NCI-H345 (cell line): ENCODE measurements at regions not wholly inside any gene's neighbourhood (a gene's known extent, or its start where the extent isn't known, plus 50 kb on each side); places are given as distances from the start of the nearest gene placed in this dataset.

ENCODE experiments used
- DNase-seq: peaks from one replicate; lab custom pipeline; 2025; lab: John Stamatoyannopoulos, UW

DNA sequence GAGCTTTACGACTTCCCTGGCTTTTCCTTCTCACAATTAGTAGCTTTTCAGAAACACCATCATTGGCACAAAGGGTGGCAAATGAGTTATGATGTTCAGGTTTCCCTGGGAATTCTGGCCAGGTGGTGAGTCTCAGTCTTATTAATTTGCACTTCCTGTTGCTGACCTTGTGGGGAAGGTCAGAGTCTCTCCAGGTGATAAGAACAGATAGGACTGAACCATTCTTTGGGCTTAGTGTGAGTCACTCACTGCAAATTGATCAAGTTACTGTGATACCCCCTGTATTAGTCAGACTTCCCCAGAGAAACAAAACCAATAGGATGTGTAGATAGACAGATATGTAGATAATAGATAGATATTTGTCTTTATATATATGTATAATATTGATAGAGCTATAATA is 53.8 kb upstream of the RANBP3L start:
- DNase-seq: no peak

DNA sequence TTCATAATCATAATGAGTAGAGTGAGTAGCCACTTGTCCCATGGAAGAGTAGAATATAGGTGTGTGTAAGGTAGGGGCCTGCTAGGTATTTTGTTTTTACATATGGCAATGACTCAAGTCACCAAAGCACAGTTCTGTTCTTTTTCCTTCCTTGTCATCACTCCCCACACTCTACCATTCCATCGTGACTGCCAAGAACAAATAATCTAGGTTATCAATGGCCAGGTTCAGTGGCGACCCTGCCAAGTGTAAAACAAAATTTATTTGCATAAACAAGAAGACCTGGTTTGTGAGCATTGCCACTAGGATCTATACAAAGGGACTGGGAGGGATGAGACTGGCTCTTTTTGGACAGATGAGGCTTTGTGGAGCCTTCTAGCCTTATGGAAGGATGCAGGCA is 55.2 kb upstream of the RANBP3L start:
- DNase-seq: no peak

DNA sequence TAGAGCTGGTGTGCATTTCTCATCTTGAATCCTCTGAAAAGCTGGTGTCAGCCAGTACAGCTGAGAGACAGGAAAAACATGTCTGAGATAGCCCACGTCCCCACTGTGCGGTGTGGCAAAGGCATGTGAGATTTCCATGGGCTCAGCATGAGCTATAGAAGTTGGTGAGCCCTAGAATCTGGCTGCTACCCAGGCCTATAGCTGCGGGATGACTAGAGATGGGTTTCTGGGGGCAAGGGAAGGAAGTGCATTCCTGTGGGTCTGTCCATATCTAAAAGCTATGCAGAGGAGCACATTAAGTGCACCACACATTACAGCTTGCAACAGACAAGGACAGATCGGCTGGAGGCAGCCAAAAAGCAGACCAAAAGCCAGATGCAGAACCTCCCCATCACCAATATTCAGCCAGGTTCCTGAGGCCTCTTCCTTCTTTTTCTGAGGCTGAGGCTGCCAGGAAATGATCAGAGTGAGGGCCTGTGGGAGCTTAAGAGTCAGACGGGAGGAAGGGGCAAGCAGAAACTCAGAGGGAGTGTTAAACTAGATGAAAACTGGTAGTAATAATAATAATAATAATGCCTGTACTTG is 55.8 kb upstream of the RANBP3L start:
- no peak for DNase-seq

DNA sequence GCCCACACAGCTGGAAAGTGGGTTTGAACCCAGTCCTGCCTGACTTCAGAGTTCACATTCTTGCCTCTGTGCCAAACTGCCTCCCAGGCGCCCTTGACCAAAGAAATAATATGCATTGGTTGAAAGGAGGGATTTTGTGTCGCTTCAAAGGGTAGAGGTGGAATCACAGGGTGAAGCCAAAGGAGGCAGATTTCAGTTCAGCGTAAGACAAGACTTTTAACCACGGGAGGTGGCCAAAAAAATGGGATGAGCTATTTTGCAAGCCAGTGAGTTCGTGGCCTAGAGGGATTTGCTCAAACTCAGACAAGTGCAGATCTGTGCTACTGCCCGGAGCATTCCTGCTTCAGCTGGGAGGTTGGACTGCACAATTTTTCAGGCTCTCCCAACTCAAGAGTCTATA is 57.6 kb upstream of the RANBP3L start:
- DNase-seq: no peak

DNA sequence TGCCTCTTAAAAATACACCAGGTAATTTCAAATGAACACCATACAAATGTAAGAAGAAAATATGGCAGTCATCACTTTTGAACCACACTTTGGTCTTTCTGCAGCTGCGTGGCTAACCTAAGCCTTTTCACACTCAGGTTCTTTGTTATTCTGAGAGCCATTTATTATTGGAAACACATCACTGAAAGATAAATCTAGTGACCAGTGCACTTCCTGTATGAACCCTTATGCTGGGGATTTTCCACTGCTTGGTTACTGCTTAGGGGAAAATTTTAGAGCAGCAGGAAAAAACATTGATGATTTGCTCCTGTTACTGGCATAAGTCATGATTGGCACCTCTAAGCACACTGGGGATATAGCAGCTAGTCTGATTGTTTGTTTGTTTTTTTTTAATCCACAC is 58.6 kb upstream of the RANBP3L start:
- DNase-seq: no peak

DNA sequence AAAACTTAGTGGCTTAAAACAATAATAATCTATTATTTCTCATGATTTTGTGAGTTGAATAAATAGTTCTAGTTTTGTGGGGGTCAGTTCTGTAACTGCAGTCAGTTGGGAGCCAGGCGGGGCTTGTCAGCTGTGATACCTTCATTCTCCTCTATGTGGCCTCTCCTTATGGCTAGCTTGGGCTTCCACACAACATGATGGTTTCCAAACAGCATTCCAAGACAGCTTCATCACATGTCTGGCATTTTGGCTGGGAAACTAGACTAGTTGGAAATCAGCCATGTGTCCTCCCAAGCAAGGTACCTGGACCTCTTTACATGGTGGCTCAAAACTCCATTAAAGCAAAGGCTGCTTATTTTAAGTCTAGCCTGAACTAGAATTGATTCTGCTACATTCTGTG is 61.4 kb upstream of the RANBP3L start:
- DNase-seq: no peak

DNA sequence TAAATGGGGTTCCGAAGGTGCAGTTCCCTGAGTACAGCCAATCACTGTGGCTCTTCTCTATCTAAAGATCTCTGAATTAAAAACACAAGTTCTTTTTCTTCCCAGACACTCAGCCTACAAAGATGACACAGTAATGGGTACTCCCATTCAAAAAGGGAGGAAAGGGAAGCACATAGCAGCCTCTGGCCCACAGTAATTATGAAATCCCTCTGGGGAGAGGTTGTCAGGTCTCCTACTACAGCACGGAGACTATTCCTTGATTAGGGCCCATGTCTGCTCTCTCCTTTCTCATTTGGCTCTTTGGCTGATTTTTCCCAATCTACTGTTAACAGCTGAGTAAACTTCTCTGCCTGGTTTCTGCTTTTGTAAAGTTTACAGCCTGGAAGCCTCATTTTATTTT is 62.0 kb upstream of the RANBP3L start:
- DNase-seq: no peak

DNA sequence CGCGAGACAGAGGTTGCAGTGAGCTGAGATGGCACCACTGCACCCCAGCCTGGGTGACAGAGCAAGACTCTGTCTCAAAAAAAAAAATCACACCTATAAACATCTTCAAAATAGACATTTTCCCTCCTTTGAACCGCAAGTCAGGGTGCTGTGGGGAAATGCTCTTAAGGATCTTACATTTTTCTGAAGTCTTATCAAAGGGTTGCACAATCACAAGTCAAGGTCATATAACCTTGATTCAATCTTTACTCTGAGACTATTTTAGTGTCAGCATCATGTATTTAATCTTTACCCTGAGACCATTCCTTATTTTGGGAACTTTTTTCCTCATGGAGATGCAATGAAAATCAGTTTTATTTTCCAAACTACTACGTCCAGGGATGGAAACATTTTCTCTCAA is 62.8 kb upstream of the RANBP3L start:
- no peak for DNase-seq

DNA sequence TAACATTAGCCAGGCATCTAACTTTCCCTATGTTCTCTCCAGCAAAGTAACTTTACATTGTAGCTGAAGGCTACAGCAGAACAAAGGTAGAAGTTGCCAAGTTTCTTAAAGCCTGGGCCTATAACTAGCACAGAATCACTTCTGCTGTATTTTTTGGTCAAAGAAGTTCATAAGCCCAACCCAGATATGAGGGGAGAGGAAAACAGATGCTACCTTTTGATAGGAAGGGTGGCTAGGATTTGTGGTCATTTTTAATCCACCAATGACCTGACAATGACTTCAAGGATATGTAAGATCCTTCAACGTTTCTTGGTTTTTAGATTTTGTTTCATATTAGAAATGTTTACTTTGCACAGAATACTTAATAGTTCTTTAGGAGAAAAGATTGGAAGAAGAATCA is 64.2 kb upstream of the RANBP3L start:
- no peak for DNase-seq

DNA sequence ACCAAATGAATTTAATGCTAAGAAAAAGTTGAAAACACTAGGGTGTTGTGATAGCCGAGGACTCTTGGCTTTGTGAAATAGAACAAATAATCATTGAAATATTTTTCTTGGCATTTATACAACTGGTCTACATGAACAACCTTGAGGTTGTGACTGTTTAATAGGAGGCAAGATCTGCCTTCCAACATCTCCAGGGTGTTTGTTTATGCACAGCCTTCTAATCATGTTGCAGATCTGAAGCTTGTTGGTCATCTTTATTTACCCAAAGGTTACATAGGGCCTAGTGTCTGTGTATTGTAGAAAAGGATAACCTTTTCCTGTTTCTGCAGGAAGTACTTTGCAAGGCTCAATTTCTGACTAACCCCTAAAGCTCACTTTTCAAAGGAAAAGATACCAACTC is 65.2 kb upstream of the RANBP3L start:
- no peak for DNase-seq

DNA sequence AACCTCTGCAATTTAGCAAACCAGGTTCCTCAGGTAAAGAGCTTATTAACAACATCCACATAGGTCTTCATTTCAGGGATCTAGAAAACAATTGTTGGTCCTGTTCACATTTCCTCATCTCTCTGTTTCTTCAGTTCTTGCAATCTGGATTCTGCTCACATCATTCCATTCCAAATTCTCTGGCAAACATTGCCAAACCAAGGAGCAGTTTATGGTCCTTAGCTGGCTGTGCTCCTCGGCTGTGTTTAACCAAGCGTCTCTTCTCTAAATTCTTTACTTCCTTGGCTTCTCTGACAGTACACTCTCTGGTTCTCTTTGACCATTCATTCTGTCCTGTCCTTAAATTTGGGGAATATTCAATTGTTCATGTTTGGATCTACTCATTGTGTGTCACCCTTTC is 65.8 kb upstream of the RANBP3L start:
- no peak for DNase-seq

DNA sequence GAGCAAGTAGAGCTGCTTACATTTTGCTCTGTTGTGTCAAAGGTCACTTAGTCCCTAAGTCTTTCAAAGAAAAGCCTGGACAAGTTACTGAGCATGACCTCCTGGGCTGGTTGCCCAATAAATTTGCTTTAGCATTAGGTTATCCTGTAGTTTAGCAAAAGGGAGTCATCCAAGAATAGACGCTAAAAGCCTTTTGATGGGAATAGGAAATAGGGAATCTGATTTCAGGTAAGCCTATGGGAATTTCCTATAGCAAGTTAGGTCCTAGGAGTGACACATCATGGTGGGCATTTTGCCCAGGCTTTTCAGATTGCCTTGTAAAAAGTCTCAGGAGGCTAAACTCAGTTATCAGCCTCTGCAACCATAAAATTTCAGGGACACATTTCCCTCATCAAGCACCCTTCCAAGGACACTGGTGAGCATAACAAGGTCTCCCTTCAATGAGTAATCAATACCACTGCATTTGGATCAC is 67.6 kb upstream of the RANBP3L start:
- no peak for DNase-seq

DNA sequence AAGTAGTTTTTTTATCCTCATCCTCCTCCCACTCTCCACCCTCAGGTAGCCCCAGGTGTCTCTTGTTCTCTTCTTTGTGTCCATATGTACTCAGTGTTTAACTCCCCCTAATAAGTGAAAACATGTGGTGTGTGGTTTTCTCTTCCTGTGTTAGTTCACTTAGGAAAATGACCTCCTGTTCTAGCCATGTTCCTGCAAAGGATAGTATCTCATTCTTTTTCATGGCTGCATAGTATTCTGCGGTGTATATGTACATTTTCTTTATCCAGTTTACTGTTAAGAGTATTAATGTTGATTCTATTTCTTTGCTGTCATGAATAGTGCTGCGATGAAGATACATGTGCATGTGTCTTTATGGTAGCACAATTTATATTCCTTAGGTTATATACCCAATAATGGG is 68.4 kb upstream of the RANBP3L start:
- no peak for DNase-seq

DNA sequence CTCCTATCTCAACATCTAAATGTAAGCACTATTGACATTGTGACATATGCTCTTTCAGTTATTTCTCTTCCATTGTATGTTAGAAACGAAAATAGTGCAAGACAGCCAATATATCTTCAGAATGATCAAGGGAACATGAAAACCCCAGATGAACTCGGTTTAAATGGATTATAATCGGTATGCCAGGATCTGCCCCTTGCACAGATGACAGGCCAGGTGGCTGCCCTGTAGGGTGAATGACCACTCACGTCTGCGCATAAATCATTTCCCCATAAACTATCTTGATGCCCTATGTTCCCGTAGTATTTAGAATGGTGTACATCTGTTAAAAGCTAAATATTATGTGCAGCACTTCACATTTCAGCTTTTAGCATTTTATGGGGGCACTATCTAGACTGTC is 69.7 kb upstream of the RANBP3L start:
- DNase-seq: no peak

DNA sequence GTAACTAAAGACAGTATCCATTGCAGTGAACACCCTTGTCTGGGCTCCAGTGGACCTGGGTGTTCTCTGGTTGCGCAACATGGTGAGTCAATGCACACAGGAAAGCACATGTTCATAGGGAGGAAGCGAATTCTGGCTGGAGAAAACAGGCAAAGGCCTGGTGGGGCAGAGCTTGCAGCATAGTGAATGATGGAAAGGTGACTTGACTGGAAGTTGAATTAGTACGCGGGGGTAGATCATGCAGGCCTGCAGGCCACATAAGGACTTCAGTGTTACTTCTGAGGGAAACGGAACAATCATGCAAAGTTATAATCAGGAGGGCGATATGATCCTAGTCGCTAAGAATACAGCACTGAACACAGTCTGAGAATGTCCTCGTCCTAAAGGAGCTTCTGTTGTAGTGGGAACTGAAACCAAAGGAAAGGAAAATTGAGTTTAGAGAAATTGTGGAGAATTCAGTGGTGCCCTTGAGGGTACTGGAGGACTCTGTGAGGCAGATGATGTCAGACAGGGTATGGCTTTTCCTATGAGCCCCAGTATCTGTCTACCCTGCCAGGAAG is 71.9 kb upstream of the RANBP3L start:
- DNase-seq: no peak

DNA sequence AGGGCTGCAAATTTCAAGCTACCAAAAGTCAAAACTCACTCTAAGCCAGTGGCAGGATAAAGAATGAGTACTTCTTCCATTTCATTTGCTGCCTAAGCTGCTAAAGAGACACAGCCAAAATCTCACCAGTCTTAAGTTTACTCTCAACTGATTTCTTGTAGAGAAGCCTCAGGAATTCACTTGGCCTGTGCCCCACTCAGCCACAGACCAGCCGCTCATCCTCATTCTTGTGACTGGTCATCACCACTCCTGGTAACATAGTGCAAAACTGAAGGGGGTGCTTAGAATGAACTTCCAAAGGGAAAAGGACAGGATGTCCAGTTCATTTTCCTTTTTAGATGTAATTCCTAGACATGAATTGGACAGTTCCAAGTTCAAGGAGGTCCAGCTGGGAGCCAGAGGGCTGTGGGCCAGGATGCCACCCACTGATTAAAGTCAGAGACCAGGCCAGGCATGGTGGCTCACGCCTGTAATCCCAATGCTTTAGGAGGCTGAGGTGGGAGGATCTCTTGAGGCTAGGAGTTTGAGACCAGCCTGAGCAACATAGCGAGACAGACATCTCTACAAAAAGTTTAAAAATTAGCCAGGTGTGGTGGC is 72.7 kb upstream of the RANBP3L start:
- no peak for DNase-seq

DNA sequence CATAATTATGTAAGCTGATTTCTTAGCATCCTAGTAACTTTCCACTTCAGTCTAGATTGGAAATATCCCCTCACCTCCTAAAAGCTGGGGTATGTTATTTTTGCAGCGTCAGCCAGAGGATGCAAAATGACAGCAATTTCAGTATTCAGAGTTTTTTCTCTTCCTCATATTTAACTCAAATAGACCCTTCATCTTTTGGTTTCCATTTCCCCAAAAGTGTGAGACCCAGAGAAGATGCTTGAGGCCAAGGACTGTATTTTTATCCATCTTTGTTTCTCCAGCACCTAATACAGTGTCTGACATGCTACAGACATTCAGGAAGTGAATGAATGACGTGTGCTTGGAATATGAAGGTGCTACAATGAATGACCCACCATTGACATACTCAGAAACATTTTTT is 75.5 kb upstream of the RANBP3L start:
- no peak for DNase-seq

DNA sequence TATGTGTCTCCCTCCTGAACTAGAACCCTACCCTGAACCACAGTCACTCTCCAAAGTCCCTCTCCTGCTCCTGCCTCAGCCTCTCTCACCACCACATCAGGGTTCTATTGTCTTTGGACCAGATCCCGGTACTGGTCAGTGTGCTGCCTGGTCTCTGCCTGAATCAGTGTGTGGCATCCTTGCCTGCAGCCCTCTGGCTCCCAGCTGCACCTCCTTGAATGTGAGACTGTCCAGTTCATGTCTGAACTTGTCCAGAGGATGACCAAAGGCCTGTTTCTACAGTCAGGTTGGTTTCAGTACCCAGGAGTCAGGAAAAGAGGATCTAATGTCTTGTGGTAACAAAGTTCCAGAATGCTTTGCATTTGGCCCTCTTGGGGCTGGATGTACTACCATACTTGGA is 76.8 kb upstream of the RANBP3L start:
- no peak for DNase-seq

DNA sequence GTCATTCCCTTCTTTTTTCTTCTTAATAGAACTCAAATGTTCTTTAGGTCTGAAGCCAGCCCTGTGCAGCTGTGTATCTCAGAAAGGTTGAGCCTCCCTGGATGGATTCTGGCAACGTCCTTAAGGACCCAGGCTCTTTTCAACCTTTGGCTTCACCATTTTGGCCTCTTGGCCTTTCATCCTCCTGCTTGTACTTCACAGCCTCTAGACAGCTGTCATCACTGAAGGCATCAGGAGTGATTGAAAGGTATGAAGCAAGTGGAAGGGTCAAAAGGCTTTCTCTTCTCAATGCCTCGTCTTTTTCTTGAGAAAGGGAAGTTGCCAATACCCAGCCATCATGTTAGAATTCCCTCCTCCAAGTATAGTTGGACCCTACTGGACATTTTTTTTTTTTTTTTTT is 81.2 kb upstream of the RANBP3L start:
- no peak for DNase-seq

DNA sequence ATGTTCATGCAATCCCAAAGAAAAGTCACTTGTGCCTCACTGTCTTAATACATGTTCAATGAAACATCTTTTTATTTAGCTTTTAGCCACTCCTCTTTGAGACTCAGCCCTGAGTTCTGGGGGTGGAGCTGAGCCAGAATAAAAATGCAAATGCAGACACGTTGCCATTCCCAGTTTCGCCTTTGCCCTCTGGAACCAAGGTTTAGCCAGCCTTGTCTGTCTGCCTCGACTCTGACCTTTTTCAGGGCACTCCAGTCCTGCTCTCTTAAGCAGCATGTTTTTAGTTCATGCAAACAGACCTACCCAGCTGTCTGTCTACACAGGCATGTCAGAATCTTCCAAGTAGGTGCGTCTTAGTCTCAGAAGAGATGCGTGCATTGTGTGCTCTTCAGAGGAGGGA is 82.2 kb upstream of the RANBP3L start:
- no peak for DNase-seq

DNA sequence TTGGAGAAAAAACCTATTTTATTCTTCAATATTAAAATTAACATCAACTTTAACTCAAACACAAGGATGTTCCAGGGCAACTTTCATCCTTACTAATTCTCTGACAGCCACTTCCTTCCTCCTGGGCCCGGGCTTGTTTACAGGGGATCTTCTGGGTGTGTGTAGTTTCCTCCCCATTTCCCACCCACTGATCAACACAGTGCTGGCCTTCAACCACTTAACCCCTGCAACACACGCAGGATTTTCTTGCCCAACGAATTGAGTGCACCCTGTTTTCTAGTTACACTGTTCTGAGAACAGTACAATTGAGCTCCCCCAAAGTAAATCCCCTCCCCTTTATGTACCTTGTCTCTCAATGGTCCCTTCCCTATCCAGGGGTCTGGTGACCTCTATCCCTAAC is 83.1 kb upstream of the RANBP3L start:
- DNase-seq: no peak

DNA sequence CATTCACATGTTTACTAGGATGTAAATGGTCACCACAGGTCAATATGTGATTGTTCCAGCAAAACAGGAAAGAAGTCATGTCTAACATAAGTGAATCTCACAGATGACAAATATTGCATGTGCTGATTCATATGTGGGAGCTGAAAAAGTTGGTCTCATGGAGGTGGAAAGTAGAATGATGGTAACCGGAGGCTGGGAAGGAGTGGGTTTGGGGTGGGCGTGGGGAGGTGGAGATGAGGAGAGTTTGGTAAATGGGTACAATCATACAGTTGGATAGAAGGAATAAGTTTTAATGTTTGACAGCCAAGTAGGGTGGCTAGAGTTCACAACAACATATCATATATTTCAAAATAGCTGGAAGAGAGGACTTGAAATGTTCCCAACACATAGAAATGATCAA is 83.8 kb upstream of the RANBP3L start:
- DNase-seq: no peak

DNA sequence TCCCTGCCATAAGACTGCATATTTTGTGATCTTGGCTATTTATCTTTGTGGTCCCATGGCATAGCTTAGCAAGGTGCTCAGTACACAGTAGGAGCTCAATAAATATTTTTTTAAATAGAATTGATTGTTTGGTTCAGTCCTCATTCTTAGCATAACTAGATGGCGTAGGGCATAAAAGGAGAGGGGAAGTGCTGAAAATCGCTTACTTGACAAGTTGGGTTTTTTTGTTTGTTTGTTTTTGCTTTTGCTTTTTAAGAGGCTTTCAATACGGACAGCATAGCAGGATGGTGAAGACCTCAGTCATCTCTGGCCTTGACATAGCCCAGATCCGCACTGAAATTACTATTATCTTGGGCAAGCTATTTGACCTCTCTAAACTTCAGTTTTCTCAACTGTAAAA is 86.6 kb upstream of the RANBP3L start:
- no peak for DNase-seq

DNA sequence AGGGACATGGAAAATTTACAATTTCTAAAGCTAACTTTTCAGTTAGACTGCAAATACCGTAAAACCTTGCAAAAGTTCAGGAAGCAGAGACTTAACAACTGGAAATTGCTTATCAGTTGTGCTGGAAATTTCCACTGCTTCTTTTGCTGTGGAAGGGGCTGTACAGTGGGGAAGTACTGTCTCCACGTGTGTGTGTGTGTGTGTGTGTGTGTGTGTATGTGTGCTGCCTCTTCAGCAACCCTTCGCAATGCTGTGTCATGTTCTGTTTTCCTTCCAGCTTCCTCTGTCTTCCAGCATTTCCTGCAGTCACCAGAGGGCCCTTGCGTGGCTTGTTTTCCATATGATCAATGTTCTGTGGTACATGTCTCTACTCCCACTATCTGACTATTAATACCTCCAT is 87.5 kb upstream of the RANBP3L start:
- no peak for DNase-seq
